KMS-11 (cell line): ENCODE measurements at regions not wholly inside any gene's neighbourhood (a gene's known extent, or its start where the extent isn't known, plus 50 kb on each side); places are given as distances from the start of the nearest gene placed in this dataset.

ENCODE experiments used
- H2AFZ ChIP-seq: fragments of 200-600 bp; sonication (generic); 2 replicates; pipeline ENCODE4 v1.6.1; 2016; ENCODE audit warnings: antibody characterized with exemption, mixed run types, low read depth
- H3K27ac ChIP-seq: fragments of 200-600 bp; sonication (generic); 2 replicates; pipeline ENCODE4 v1.6.1; 2016; ENCODE audit warnings: mild to moderate bottlenecking, mixed run types
- H3K27me3 ChIP-seq: fragments of 200-600 bp; sonication (generic); 2 replicates; pipeline ENCODE4 v1.6.1; 2017; ENCODE audit warnings: mild to moderate bottlenecking, low read depth, mixed run types, moderate library complexity; ENCODE audit not compliant: insufficient read depth
- H3K36me3 ChIP-seq: fragments of 200-600 bp; sonication (generic); 2 replicates; pipeline ENCODE4 v1.6.1; 2017; ENCODE audit warnings: mild to moderate bottlenecking, mixed run types; ENCODE audit not compliant: insufficient read depth
- H3K4me1 ChIP-seq: fragments of 200-600 bp; sonication (generic); 2 replicates; pipeline ENCODE4 v1.6.1; 2016; ENCODE audit warnings: mild to moderate bottlenecking, low read depth, mixed run types; ENCODE audit not compliant: poor library complexity, severe bottlenecking
- H3K4me2 ChIP-seq: fragments of 200-600 bp; sonication (generic); 2 replicates; pipeline ENCODE4 v1.7.0; 2016; ENCODE audit warnings: mild to moderate bottlenecking, mixed run types
- H3K4me3 ChIP-seq: fragments of 200-600 bp; sonication (generic); IDR thresholded peaks from 2 replicates; pipeline ENCODE4 v1.6.1; 2017; ENCODE audit warnings: low read depth, low read length, mixed read lengths; ENCODE audit not compliant: insufficient read depth
- H3K79me2 ChIP-seq: fragments of 200-600 bp; sonication (generic); 2 replicates; pipeline ENCODE4 v1.6.1; 2016; ENCODE audit warnings: low read depth, mixed run types; ENCODE audit not compliant: insufficient read depth
- H3K9ac ChIP-seq: fragments of 200-600 bp; sonication (generic); 2 replicates; pipeline ENCODE4 v1.6.1; 2016; ENCODE audit warnings: mild to moderate bottlenecking, mixed run types
- H4K20me1 ChIP-seq: fragments of 200-600 bp; sonication (generic); 2 replicates; pipeline ENCODE4 v1.6.1; 2016; ENCODE audit warnings: mild to moderate bottlenecking, mixed run types; ENCODE audit not compliant: insufficient read depth
- CTCF ChIP-seq: fragments of 200-600 bp; sonication (generic); conservative IDR thresholded peaks from 2 replicates; pipeline ENCODE4 v1.6.1; 2017; ENCODE audit warnings: low read depth, mild to moderate bottlenecking, antibody characterized with exemption, low read length, moderate library complexity, mixed read lengths

- Histone ChIP-seq H3K79me2 (no peaks in the 10 kb centered on the region), H4K20me1 (no peaks in the 10 kb centered on the region), H3K4me2 (no peak overlapping the region), H3K9ac (no peak overlapping the region), H3K4me3 (no peak overlapping the region), H3K4me1 (no peaks in the 10 kb centered on the region), H3K27ac (no peak overlapping the region), H3K27me3 (no peaks in the 10 kb centered on the region), H3K36me3 (no peaks in the 10 kb centered on the region), H2AFZ (no peak overlapping the region)
- no peak for TF ChIP-seq CTCF
Measured at GRCh38 chr14:31990926-31991572, 86.1 kb upstream of the ARHGAP5 start.

DNA sequence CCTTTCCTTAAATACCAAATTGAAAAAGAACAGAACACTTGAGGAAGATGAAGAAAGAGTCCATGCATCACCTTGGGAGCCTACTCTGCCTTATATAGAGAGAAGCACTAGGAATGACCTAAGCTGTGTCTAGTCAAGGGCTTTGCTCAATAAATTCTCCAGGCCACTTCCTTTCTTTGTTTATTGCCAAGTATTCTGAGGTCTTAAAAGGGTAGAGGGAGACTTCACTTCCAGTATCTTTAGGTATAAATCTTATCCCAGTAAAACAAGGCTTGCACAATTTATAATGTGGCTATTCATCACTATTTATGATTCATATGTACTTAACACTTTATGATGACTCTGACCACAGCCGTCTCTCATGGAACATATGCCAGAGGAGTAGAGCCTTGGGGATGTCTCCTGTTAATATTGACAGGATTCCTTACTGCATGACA is 85.1 kb upstream of the ARHGAP5 start:
- Histone ChIP-seq H3K4me2 (no peak overlapping the region), H3K36me3 (no peaks in the 10 kb centered on the region), H4K20me1 (no peaks in the 10 kb centered on the region), H2AFZ (no peak overlapping the region), H3K27ac (no peak overlapping the region), H3K4me3 (no peak overlapping the region), H3K4me1 (no peaks in the 10 kb centered on the region), H3K9ac (no peak overlapping the region), H3K79me2 (no peaks in the 10 kb centered on the region), H3K27me3 (no peaks in the 10 kb centered on the region)
- TF ChIP-seq CTCF = no peak

DNA sequence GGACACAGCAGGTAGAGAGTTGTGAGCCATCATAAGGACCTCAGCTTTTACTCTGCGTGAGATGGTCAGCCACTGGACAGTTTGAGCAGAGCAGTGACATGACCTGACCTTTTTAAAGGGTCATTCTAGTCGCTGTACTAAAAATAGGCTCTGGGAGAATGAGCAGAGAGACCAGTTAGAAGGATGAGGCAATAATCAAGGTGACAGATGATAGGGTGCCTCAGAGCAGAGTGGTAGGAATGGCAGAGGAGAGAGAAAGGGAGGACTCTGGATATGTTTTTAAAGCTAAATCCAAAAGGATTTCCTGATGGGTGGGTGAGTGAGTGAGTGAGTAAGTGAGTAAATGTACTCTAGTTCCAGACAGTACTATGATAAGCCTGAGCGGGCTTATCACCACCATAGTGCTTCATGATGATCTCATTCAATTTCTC is 83.6 kb upstream of the ARHGAP5 start:
- Histone ChIP-seq H3K4me2 (no peak overlapping the region), H2AFZ (no peak overlapping the region), H3K27ac (no peak overlapping the region), H4K20me1 (no peaks in the 10 kb centered on the region), H3K4me1 (no peaks in the 10 kb centered on the region), H3K27me3 (no peaks in the 10 kb centered on the region), H3K79me2 (no peaks in the 10 kb centered on the region), H3K36me3 (no peaks in the 10 kb centered on the region), H3K4me3 (no peak overlapping the region), H3K9ac (no peak overlapping the region)
- no peak for TF ChIP-seq CTCF

DNA sequence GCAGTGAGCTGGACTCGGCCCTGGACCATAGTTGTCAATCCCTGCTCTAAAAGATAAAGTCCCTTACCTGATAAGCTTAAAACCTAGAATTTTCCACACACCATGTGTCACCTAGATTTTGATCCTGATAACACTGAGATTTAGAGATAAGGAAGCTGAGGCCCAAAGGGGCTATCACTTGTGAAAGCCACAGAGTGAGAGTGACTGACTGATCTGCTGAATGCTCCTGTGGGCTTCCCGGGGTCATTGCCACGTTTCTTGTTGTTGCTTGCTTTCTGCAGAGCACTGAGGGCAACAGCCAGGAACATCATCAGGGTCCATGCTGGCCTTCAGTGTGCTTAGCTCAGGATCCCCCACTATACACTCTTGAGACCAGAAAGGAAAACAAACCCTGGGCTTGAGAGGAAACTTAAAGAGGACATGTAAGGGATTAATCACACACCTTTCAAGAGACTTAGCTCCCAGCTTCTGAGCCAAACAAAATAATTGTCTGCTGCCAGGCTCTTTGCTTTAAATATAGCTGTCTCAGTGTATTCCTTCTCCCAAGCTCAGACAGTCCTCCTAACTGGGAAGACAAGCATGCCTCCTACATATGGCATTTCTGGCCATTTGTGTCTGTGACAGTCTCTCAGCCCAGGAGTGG is 82.6 kb upstream of the ARHGAP5 start:
- Histone ChIP-seq H3K4me1 (no peaks in the 10 kb centered on the region), H3K4me3 (no peak overlapping the region), H3K79me2 (no peaks in the 10 kb centered on the region), H3K9ac (no peak overlapping the region), H3K4me2 (no peak overlapping the region), H3K27me3 (no peaks in the 10 kb centered on the region), H3K27ac (no peak overlapping the region), H4K20me1 (no peaks in the 10 kb centered on the region), H3K36me3 (no peaks in the 10 kb centered on the region), H2AFZ (no peak overlapping the region)
- TF ChIP-seq CTCF = no peak
